GM21786 (cell line): ENCODE measurements at regions not wholly inside any gene's neighbourhood (a gene's known extent, or its start where the extent isn't known, plus 50 kb on each side); places are given as distances from the start of the nearest gene placed in this dataset.

ENCODE experiments used
- ATAC-seq: cut with Tn5 transposase; IDR thresholded peaks from one replicate; pipeline ENCODE4 v1.9.1; 2021; ENCODE audit not compliant: unreplicated experiment

DNA sequence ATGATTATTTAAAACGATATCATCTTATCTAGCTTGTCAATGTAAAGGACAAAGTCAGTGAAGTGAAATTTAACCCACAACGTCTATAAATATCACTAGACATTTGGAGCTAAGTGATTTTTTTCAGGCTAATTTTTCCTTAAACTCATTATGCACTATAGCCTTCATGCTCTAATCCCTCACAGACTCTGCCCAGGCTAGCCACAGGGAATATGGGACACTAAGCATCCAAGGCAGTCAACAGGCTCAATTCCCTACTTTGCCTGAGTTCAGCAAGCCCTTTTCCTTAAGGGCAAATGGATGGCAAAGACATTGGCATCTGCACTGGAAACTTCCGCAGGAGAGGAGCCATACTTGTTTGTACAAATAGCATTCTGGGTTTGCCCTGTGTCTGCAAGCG, 577.0 kb downstream of the LMO4 start:
- ATAC-seq, result no peak

DNA sequence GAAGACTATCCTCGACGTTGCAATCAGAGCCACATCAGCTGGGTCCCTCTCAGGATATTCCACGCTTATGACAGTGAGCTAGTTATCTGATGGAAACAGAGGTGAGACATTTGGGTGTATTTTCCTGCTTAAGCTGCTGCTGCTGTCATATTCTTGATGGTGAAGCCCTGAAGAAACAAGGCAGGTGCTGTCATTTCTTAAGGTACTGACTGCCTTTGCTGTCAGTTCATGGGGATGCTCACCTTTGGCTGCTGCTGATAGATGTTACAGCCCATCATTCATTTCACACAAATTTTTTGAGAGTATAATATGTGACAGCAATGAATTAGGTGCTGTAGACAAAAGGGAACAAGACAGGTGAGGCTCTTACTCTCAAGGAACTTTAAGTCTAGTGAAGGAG, 577.4 kb downstream of the LMO4 start:
- no peak for ATAC-seq

DNA sequence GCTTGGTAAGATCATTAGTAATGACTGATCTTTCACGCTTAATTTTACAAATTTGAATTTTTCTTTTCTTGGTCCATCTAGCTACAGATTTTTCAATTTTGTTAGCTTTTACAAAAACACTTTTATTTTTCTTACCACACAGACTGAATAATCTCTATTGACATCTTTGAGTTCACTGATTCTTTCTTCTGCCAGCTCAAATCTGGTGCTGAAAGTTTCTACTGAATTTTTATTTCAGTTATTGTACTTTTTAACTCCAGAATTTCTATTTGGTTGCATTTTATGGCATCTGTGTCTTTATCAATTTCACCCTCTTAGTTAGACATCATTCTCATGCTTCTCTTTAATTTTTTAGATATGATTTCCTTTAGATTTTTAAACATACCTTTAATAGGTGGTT, 584.7 kb downstream of the LMO4 start:
- no peak for ATAC-seq

DNA sequence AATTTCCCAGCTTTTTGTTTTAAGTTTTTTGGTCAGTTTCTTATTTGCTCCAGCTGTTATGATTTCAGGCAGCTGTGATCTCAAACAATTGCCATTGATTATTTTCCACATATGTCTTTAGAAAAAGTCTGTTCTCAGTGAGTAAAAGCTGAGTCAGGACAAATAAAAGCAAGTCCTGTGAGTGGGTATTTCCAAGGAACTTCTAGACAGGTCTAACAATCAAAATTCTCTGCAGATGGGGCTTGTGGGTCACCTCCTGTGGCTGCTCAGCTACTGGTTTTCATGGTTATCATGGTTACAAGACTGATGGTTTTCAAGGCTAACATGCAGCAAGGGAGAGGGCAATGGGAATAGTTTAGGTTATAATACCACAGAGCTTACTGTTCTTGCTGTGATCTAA, 585.7 kb downstream of the LMO4 start:
- no peak for ATAC-seq

DNA sequence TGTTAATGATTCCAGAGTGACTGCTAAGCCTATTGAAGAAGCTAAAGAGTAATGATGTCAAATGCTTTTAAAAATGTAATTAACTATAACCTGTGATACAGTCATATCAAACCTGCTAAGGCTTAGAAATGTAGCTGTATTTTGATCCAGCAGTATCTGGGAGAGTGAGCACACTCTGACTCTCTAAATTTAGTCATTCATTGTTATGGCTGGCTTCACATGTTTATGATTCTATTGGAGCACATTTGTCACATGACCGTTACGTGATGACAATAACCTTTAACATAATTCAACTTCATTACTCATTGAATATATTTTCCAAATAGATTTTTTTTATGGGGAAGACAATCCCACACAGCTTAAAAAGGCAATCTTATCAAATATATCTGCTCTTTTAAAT, 587.1 kb downstream of the LMO4 start:
- no peak for ATAC-seq

DNA sequence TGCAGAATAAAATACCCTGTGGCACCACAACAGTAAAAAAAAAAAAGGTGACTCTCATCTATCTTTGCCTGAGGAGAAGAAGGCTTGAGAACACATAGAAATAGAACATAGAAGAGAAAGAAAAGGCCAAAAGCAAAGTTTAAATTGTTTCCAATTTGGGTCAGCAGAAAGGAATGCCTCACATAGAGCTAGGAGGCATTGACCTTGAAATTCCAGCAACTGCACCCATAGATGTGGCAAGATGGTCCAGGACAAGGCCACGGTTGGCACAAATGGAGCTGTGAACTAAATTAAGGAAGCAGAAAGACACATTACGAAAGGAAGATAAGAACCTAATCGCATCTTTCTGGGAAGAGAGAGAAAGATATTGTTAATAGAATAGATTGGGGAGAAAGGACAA, 588.3 kb downstream of the LMO4 start:
- ATAC-seq, result no peak

DNA sequence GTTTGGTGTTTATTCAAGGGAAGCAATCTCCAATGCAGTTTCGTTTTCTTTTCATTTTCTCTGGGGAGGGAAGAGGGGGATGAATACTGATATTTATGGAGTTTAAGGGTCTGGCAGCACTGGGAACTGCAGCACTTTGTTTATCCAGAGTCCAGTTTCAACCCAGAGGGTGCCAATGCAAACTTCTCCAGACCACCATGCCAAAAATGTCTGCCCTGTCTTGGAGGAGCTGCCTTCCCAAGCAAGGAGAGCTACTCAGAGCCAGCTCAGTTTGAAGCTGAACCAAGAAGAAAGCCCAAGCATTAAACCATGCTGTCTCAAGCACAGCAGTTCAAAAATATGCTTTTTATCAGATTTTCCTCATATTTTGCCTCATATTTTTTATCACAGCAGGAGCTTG, 589.7 kb downstream of the LMO4 start:
- ATAC-seq, result no peak

DNA sequence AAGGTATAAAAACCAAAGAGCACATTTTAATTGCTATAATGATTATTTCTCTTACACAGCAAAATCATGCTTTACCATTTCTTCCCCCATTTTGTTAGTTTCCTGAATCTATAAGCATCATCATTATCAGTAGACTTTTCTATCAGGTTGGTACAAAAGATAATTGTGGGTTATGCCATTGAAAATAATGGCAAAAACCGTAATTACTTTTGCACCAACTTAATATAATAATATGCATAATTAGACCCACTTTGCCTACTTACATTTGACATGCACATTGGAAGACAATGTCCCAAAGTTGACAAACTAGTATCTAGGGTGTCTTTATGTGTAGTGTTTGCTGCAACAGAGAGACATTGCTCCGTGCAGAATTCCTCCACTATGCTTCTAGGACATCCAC, 594.2 kb downstream of the LMO4 start:
- ATAC-seq, result no peak

DNA sequence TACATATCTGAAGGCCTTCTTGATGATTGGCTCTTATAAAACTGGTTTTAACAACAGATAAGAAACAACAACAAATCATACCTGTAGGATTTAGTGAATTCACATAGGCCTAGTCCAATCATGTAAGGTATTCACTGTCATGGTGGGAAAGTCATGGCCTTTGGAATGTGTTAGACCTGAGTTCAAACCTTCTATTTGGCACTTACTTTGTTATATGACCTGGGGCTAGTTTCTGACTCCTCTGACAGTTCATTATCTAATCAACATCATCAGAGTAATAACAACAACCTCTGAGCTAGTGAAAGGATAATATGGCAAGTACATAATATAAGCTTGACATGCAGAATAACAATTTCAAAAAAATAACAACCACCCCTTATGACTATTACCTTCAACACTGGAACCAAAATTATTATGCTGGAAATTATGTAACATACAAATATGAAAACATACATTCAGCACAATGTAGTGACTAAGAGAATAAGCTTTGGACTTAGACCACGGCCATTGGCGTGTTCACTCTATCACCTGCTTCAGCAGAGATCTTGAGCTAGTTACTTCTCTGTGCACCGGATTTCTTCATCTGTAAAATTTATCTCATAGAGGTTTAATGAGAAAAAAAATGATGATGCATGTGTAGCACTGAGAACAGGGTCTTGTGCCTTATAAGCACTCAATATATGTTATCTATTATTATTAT, 597.6 kb downstream of the LMO4 start:
- ATAC-seq, result no peak

DNA sequence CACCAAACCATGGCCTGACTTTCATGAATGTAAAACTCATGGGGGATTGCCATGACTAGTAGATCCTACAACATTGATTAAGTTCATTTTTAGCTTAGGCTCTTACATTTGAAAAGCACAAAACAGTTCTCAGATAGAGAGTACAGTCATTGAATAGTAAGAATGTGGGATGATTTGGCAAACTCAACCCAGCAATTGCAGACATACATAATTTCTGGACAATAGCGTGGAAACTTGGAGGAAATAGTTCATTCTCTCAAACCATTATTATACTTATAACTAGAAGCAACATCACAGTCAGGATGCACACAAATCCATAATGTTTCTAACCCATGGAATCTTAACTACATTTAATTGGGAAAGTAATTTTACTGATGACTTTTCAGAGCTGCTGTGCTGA, 598.2 kb downstream of the LMO4 start:
- ATAC-seq, result no peak

DNA sequence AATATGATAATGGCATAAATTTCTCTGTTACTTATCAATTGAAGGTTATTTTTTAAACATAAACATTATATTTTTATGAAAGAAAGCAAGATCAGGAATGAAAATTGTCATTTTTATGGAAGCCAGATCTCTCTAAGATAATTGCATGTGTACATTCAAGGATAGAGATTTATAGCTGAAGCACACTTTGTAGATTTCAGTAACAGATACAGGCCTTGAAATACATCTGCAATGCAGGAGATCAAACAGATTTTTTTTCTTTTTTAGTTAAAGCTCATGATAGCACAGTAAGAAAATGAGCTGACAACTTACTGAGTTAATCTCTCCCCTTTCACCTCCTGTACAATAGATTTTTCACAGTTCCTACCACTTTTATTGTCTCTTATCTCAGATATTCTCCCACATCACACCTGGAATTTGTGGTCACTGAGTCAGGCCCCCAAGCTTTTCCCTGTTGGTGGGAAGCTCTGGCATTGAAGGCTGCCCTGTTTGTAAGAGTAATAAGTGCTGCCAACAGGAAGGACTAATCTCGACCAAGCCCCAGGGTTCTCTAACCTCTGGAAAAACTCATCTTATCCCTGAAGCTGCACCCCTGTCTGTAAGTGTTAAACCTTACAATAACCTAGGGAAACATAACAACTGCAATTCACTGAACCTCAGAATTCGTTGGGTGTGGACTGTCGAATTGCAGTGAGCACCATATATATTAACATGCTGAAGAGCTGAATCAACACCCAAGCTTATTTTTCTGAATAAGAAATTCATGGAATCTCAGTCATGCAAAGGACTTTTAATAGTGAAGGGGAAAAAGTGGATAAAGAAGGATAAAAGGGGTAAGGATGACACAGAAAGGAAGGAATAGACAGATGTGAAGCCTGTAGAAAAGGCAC, 599.0 kb downstream of the LMO4 start:
- ATAC-seq, result no peak

DNA sequence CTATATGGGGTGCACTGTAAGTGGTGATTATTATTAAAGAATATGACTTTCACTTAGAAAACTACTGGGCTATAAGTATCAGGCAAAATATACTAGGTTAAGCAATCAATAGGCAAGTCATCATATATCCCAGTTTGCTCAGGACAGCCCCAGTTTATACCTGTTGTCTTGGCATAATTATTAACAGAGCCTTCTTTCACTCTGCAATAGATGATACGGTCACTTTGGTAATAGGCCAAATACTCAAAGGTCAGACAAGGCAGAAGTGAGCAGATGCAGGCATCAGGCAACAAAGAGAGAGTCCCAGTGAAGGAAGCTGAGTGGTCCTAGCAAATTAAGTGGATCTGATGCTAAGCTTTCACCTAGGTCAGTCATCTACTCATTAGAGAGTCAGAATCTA, 599.9 kb downstream of the LMO4 start:
- no peak for ATAC-seq

DNA sequence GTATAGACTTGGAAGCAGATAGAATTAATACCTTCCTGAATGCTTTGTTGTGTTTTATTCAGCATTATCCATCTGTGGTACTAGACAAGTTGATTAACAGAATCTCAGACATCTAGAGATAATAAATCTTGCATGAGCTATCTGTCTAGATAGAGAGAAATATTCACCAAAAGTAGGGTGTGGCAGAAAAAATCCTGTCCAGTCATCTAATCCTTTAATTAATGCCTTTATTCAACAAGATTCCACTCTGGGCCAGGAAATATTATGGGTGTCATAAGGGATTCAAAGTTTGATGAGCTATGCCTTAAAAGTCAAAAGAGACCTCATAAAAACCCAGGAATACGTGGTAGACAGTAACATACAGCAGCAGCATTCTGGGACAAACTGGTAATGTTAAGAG, 601.2 kb downstream of the LMO4 start:
- ATAC-seq, result no peak

DNA sequence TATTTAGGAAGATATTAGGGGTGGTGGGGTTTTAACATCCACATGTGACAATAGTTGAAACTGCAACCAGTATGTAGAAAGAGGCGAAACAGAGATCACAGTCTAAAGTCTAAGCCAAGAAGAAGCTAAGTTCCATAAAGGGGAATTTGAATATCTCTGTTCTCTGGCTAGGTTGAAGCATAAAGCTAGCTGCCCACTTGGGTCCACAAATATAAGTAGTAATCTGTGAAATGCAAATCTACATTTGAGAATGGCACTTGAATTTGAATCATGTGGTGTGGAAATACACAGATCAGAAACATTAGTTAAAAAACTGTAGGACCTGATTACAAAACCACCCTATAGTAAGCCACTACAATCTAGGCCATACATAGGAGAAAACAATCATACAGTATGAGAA, 602.1 kb downstream of the LMO4 start:
- no peak for ATAC-seq

DNA sequence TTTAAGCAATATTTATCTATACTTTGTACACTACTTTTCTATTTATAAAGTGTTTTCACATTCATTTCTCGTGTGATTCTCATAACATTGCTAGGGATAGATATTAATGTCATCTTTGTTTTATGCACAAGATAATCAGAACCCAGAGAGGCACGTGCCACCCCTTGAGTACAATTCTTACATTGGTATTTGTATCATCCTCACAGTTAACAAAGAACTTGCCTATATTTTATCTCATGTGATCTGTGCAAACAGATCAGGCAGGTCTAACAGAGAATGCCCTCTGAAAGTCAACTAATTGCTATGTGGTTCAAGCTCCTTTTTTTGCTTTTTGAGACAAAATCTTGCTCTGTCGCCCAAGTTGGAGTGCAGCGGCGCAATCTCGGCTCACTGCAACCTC, 604.5 kb downstream of the LMO4 start:
- no peak for ATAC-seq

DNA sequence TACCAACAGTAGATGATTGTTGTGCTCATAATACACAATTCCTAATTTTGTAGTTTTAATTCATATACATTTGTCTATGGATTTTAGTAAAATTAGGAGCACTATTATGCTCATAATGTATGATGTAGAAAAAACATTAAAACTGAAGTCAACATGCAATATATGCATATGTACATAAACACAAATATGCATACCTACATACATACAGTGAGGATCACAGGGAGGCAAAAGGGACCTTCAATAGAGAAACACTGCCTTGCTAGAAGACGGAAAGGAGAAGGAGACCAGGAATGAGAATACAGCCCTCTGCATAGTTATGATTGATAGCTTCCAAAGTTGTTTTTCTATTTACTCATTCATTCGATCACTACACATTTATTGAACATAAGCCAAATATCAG, 606.5 kb downstream of the LMO4 start:
- ATAC-seq, result no peak

DNA sequence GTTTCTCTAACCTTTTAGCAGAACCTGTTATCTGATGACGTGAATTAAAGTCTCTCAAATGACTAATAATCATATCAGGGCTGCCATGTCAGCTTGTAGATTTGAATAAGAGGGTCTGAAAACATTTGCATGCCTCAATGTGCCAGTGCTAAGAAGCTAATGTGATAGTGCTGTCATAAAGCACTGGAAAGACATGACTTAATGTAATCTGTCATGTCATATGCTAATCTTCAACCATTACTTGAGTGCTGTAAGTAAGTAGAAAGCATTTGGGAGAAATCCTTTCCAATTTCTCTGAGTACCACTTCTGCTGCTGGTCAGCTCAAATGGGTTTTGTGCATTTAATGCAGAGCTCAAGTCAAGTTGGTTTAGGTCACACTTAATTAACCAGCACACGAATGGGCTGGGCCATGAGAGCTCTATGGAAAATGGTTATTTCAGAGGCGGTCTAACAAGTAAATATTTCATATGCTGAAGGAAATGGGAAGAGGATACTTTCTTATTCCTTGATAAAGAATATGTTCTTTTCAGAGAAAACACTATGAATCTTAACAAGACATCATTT, 609.2 kb downstream of the LMO4 start:
- ATAC-seq, result no peak

DNA sequence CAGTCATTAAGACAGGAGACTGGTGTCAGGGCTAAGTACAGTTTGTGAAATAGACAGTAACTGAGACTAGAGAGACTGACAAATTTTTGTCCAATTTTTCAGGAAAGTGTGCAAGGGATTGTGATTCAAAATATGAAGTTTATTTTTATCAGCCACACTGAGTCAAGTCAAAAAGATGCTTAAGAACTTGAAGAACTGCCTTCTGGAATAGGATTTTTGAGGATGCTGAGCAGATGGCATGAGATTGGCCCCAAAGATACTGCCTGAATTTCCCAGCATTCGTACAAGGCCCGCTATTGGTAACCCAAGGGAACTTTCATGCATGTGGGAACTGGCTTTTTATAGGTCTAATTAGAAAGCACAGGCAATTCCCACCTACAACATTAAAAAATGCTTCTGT, 610.0 kb downstream of the LMO4 start:
- no peak for ATAC-seq

DNA sequence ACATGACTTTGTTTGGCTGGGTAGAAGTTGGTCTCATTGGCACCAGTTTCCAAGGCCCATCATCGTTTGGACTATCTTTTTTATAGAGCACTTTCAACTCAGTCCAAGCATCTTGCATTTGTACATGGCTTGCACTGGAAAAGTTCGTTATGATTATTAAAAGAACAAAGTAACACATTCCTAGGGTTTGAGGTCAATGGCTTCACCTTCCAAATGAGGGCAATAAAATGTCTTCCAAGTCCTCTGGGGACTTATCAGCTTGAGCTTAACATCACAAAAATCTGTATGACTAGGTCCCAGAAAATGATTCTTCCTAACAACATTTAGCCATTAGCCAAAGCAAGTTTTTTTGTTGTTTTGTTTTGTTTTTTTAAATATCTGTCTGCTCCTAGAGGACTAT, 610.8 kb downstream of the LMO4 start:
- ATAC-seq, result no peak

DNA sequence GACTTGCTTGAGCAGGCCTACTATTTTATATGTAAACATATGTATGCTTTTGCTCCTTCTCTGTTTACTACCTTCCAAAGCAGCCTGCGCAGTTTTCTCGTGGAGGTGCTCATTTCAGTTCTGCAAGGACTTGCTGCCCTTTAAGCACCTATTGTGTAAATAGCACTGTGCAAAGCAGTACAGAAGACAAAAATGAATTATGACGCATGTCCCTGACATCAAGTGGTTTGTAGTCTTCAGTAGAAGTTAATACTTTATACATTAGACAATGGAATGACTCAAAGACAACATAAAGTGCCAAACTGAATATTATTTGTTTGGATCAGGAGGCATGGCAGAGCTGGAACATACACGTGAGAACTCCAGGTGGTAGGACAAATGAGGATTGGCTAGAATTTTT, 611.7 kb downstream of the LMO4 start:
- no peak for ATAC-seq

DNA sequence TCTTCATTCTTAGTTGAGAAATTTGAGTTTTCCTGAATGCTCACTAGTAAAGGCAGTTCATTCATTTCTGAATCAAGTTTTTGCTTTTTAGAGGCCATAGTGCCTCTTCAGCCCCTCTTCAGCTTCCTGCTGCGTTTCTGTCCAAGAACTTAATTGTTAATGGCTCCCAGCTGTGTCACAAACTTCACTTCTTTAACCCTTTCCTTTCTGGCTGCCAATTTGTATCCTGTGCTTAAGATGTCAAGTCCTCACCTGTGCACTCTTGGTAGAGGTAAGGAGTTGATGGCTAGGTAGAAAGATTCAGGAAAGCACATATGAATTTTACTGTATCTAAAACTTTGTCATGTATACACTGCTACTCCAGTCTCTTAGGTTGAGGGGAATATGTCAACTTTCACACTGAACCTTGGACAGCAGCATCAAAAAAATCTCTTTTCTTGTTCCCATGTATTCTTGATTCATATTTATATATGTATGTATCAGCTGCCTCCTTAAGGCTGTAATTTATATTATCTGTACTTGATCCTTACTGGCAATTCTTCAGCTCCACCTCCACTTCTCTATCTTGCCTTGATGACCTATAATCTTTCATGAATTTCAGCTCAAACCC, 612.8 kb downstream of the LMO4 start:
- ATAC-seq, result no peak

DNA sequence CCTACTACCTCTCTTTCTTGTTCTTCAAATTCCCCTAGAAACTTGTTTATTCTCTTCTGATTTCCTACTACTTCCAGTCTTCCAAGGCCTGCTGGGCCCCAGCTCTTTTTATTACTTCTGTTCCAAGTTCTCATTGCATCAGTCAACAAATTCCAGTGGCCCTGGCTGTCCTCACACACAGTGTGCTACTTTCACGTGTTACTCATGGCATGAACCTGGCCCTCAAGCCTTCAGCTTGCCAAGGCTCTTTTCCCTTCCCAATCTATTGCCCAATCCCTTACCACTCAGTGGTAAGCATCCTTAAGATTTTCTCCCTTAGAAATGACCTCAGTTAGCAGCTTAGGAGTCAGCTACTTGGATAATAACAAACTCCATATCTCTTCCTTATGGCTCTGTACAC, 613.5 kb downstream of the LMO4 start:
- ATAC-seq, result no peak
